ENCODE measurements at regions not wholly inside any gene's neighbourhood (a gene's known extent, or its start where the extent isn't known, plus 50 kb on each side); places are given as distances from the start of the nearest gene placed in this dataset.
A peak's percentile ranks its signal among the peaks of the same experiment; 100 is the strongest.

GRCh38 chr2:43129676-43130547, 96.5 kb downstream of the ZFP36L2 start:
- no peak for TF ChIP-seq CTCF (conservative IDR thresholded peaks at IDR 0.05; ENCODE audit: control insufficient read depth, insufficient read depth, low read depth, low read length)
- no peak overlapping the region for H3K4me3 ChIP-seq (ENCODE audit: control insufficient read depth, low read depth, low read length)
- peak; percentile 41 for DNase-seq (ENCODE audit: low read depth)

- no peak for TF ChIP-seq CTCF (conservative IDR thresholded peaks at IDR 0.05; ENCODE audit: control insufficient read depth, insufficient read depth, low read depth, low read length)
- H3K4me3 ChIP-seq (ENCODE audit: control insufficient read depth, low read depth, low read length): no peak overlapping the region
- DNase-seq (ENCODE audit: low read depth): no peak
Measured at GRCh38 chr2:43128559-43128955, 97.8 kb downstream of the ZFP36L2 start.

- no peak for DNase-seq (ENCODE audit: low read depth)
Measured at GRCh38 chr2:43127941-43128558, 98.4 kb downstream of the ZFP36L2 start.

GRCh38 chr2:43127208-43127940, 99.0 kb downstream of the ZFP36L2 start:
- peak; percentile 47 for TF ChIP-seq CTCF (conservative IDR thresholded peaks at IDR 0.05; ENCODE audit: control insufficient read depth, insufficient read depth, low read depth, low read length)
- peak; percentile 49 for DNase-seq (ENCODE audit: low read depth)
- no peak overlapping the region for H3K4me3 ChIP-seq (ENCODE audit: control insufficient read depth, low read depth, low read length)

More at GRCh38 chr2:43127941-43128558, 98.4 kb downstream of the ZFP36L2 start:
- no peak overlapping the region for H3K4me3 ChIP-seq (ENCODE audit: control insufficient read depth, low read depth, low read length)
- TF ChIP-seq CTCF (conservative IDR thresholded peaks at IDR 0.05; ENCODE audit: control insufficient read depth, insufficient read depth, low read depth, low read length): no peak

- H3K4me3 ChIP-seq (ENCODE audit: control insufficient read depth, low read depth, low read length): no peak overlapping the region
- no peak for TF ChIP-seq CTCF (conservative IDR thresholded peaks at IDR 0.05; ENCODE audit: control insufficient read depth, insufficient read depth, low read depth, low read length)
- DNase-seq (ENCODE audit: low read depth): no peak
Measured at GRCh38 chr2:43126817-43127207, 99.6 kb downstream of the ZFP36L2 start.

- H3K4me3 ChIP-seq (ENCODE audit: control insufficient read depth, low read depth, low read length): no peak overlapping the region
- DNase-seq (ENCODE audit: low read depth): no peak
- TF ChIP-seq CTCF (conservative IDR thresholded peaks at IDR 0.05; ENCODE audit: control insufficient read depth, insufficient read depth, low read depth, low read length): no peak
Measured at GRCh38 chr2:43125090-43125998, 101.1 kb downstream of the ZFP36L2 start.

Data from fibroblast of mammary gland (primary cell).